ENCODE measurements at regions not wholly inside any gene's neighbourhood (a gene's known extent, or its start where the extent isn't known, plus 50 kb on each side); places are given as distances from the start of the nearest gene placed in this dataset.
"Not testable (repeated sequence)": the region's sequence is repeated elsewhere in the genome, so short reads cannot be mapped to it uniquely, and the experiment has no call there.

GRCh38 chr13:63774133-63774532 is 2358.5 kb upstream of the PCDH20 start:
- DNase-seq = no peak
- no peak for TF ChIP-seq GATA1 (IDR thresholded peaks at IDR 0.05; ENCODE audit: low read depth, low read length)
- TF ChIP-seq POLR2A (IDR thresholded peaks at IDR 0.05; ENCODE audit: low read length) = no peak

GRCh38 chr13:63773476-63773875 is 2357.8 kb upstream of the PCDH20 start:
- TF ChIP-seq GATA1 (IDR thresholded peaks at IDR 0.05; ENCODE audit: low read depth, low read length) = no peak
- no peak for TF ChIP-seq POLR2A (IDR thresholded peaks at IDR 0.05; ENCODE audit: low read length)

GRCh38 chr13:63757683-63758082 is 2342.0 kb upstream of the PCDH20 start:
- not testable (repeated sequence) for DNase-seq

More at GRCh38 chr13:63773476-63773875, 2357.8 kb upstream of the PCDH20 start:
- DNase-seq = no peak

- not testable (repeated sequence) for DNase-seq
Observed at GRCh38 chr13:63749857-63750256, 2334.2 kb upstream of the PCDH20 start.

GRCh38 chr13:63741814-63742101 is 2326.1 kb upstream of the PCDH20 start:
- not testable (repeated sequence) for DNase-seq

GRCh38 chr13:63741029-63741813 is 2325.6 kb upstream of the PCDH20 start:
- no peak for DNase-seq
- TF ChIP-seq POLR2A (IDR thresholded peaks at IDR 0.05; ENCODE audit: low read length) (no peak), GATA1 (IDR thresholded peaks at IDR 0.05; ENCODE audit: low read depth, low read length) (no peak)

GRCh38 chr13:63739112-63739735 is 2323.6 kb upstream of the PCDH20 start:
- not testable (repeated sequence) for DNase-seq

GRCh38 chr13:63737418-63737817 is 2321.8 kb upstream of the PCDH20 start:
- no peak for DNase-seq
- TF ChIP-seq GATA1 (IDR thresholded peaks at IDR 0.05; ENCODE audit: low read depth, low read length) (no peak), POLR2A (IDR thresholded peaks at IDR 0.05; ENCODE audit: low read length) (no peak)

- no peak for TF ChIP-seq POLR2A (IDR thresholded peaks at IDR 0.05; ENCODE audit: low read length)
- TF ChIP-seq GATA1 (IDR thresholded peaks at IDR 0.05; ENCODE audit: low read depth, low read length) = no peak
- DNase-seq = no peak
Observed at GRCh38 chr13:63731896-63732295, 2316.2 kb upstream of the PCDH20 start.

- not testable (repeated sequence) for DNase-seq
Observed at GRCh38 chr13:63712159-63712558, 2296.5 kb upstream of the PCDH20 start.

GRCh38 chr13:63706751-63707150 is 2291.1 kb upstream of the PCDH20 start:
- no peak for DNase-seq

GRCh38 chr13:63704521-63704920 is 2288.9 kb upstream of the PCDH20 start:
- TF ChIP-seq GATA1 (IDR thresholded peaks at IDR 0.05; ENCODE audit: low read depth, low read length) (no peak), POLR2A (IDR thresholded peaks at IDR 0.05; ENCODE audit: low read length) (no peak)
- no peak for DNase-seq

More at GRCh38 chr13:63706751-63707150, 2291.1 kb upstream of the PCDH20 start:
- TF ChIP-seq GATA1 (IDR thresholded peaks at IDR 0.05; ENCODE audit: low read depth, low read length) (no peak), POLR2A (IDR thresholded peaks at IDR 0.05; ENCODE audit: low read length) (no peak)

- no peak for TF ChIP-seq POLR2A (IDR thresholded peaks at IDR 0.05; ENCODE audit: low read length)
- TF ChIP-seq GATA1 (IDR thresholded peaks at IDR 0.05; ENCODE audit: low read depth, low read length) = no peak
- DNase-seq = no peak
Observed at GRCh38 chr13:63700350-63700749, 2284.7 kb upstream of the PCDH20 start.

- no peak for TF ChIP-seq GATA1 (IDR thresholded peaks at IDR 0.05; ENCODE audit: low read depth, low read length)
- TF ChIP-seq POLR2A (IDR thresholded peaks at IDR 0.05; ENCODE audit: low read length) = no peak
- DNase-seq = no peak
Observed at GRCh38 chr13:63699948-63700347, 2284.3 kb upstream of the PCDH20 start.

- no peak for TF ChIP-seq GATA1 (IDR thresholded peaks at IDR 0.05; ENCODE audit: low read depth, low read length)
- TF ChIP-seq POLR2A (IDR thresholded peaks at IDR 0.05; ENCODE audit: low read length) = no peak
- no peak for DNase-seq
Observed at GRCh38 chr13:63696055-63696454, 2280.4 kb upstream of the PCDH20 start.

- TF ChIP-seq POLR2A (IDR thresholded peaks at IDR 0.05; ENCODE audit: low read length) (no peak), GATA1 (IDR thresholded peaks at IDR 0.05; ENCODE audit: low read depth, low read length) (no peak)
Observed at GRCh38 chr13:63693696-63694095, 2278.0 kb upstream of the PCDH20 start.

More at GRCh38 chr13:63693696-63694095, 2278.0 kb upstream of the PCDH20 start:
- no peak for DNase-seq
